GM18520 (cell line): ENCODE measurements at regions not wholly inside any gene's neighbourhood (a gene's known extent, or its start where the extent isn't known, plus 50 kb on each side); places are given as distances from the start of the nearest gene placed in this dataset.

ENCODE experiments used
- ATAC-seq: cut with Tn5 transposase; IDR thresholded peaks from one replicate; pipeline ENCODE4 v1.9.1; 2021; ENCODE audit not compliant: unreplicated experiment

GRCh38 chr3:76869726-76870384 lies 170.0 kb upstream of the ROBO2 start:
- ATAC-seq: no peak

- ATAC-seq: no peak
Observed at GRCh38 chr3:76871655-76872054, 168.2 kb upstream of the ROBO2 start.

GRCh38 chr3:76872999-76873398 lies 166.9 kb upstream of the ROBO2 start:
- no peak for ATAC-seq

- no peak for ATAC-seq
Observed at GRCh38 chr3:76873532-76874242, 166.2 kb upstream of the ROBO2 start.

- no peak for ATAC-seq
Observed at GRCh38 chr3:76879959-76880358, 159.9 kb upstream of the ROBO2 start.

GRCh38 chr3:76886761-76887500 lies 153.0 kb upstream of the ROBO2 start:
- no peak for ATAC-seq

- ATAC-seq: no peak
Observed at GRCh38 chr3:76888856-76889255, 151.0 kb upstream of the ROBO2 start.

- ATAC-seq: no peak
Observed at GRCh38 chr3:76889911-76890310, 150.0 kb upstream of the ROBO2 start.

- ATAC-seq: no peak
Observed at GRCh38 chr3:76897076-76897475, 142.8 kb upstream of the ROBO2 start.

GRCh38 chr3:76900596-76900995 lies 139.3 kb upstream of the ROBO2 start:
- ATAC-seq: no peak

- no peak for ATAC-seq
Observed at GRCh38 chr3:76908156-76908555, 131.7 kb upstream of the ROBO2 start.

- no peak for ATAC-seq
Observed at GRCh38 chr3:76912841-76913383, 127.0 kb upstream of the ROBO2 start.

- ATAC-seq: no peak
Observed at GRCh38 chr3:76917436-76917835, 122.5 kb upstream of the ROBO2 start.

GRCh38 chr3:76920511-76920910 lies 119.4 kb upstream of the ROBO2 start:
- ATAC-seq: no peak

GRCh38 chr3:76923485-76923884 lies 116.4 kb upstream of the ROBO2 start:
- ATAC-seq: no peak

GRCh38 chr3:76930712-76931111 lies 109.2 kb upstream of the ROBO2 start:
- no peak for ATAC-seq

GRCh38 chr3:76933245-76933644 lies 106.7 kb upstream of the ROBO2 start:
- ATAC-seq: no peak

- ATAC-seq: no peak
Observed at GRCh38 chr3:76938962-76939361, 100.9 kb upstream of the ROBO2 start.

- ATAC-seq: no peak
Observed at GRCh38 chr3:76940181-76940770, 99.6 kb upstream of the ROBO2 start.

GRCh38 chr3:76941376-76941775 lies 98.5 kb upstream of the ROBO2 start:
- no peak for ATAC-seq

- no peak for ATAC-seq
Observed at GRCh38 chr3:76942101-76942500, 97.8 kb upstream of the ROBO2 start.
